Testis (tissue), 2 donors: ENCODE measurements at regions not wholly inside any gene's neighbourhood (a gene's known extent, or its start where the extent isn't known, plus 50 kb on each side); places are given as distances from the start of the nearest gene placed in this dataset.
"Not testable (repeated sequence)": the region's sequence is repeated elsewhere in the genome, so short reads cannot be mapped to it uniquely, and the experiment has no call there.

Experiments used
- POLR2A ChIP-seq: fragments of 450-650 bp; IDR thresholded peaks from one replicate; pipeline ENCODE4 v1.6.1; 2017; ENCODE audit warnings: antibody characterized with exemption, mild to moderate bottlenecking, moderate library complexity
- TF ChIP-seq, protein P1 (sequence below), 3 experiments: fragments of 450-650 bp in 2 of 3; fragments of 200-600 bp in 1 of 3; sonication (generic) in 1 of 3; IDR thresholded peaks; one replicate each; pipeline ENCODE4 v1.5.1; 2016 to 2019; ENCODE audit warnings: antibody characterized with exemption in 3 of 3, mild to moderate bottlenecking in 2 of 3, moderate library complexity in 1 of 3

DNA sequence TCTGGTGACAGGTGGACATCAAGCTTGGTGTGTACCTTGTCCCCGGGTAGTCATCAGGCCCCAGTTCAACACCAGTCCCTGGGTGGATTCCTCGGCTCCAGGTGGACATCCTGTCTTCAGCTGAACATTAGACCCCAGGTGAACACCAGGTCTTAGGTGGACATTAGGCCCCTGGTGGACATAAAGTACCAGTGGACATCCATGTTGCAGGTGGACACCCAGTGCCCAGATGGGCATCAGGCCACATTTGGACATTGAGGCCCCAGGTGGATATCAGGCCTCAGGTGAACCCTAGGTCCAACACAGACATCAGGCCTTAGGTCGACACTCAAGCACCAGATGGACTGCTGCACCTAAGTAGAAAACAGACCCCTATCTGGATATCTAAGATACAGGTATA lies 195.6 kb downstream of the POTEG start:
- not testable (repeated sequence) for TF ChIP-seq POLR2A
- TF ChIP-seq, protein P1, sequence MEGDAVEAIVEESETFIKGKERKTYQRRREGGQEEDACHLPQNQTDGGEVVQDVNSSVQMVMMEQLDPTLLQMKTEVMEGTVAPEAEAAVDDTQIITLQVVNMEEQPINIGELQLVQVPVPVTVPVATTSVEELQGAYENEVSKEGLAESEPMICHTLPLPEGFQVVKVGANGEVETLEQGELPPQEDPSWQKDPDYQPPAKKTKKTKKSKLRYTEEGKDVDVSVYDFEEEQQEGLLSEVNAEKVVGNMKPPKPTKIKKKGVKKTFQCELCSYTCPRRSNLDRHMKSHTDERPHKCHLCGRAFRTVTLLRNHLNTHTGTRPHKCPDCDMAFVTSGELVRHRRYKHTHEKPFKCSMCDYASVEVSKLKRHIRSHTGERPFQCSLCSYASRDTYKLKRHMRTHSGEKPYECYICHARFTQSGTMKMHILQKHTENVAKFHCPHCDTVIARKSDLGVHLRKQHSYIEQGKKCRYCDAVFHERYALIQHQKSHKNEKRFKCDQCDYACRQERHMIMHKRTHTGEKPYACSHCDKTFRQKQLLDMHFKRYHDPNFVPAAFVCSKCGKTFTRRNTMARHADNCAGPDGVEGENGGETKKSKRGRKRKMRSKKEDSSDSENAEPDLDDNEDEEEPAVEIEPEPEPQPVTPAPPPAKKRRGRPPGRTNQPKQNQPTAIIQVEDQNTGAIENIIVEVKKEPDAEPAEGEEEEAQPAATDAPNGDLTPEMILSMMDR (IDR thresholded peaks at IDR 0.05) = not testable (repeated sequence)
